Gastrocnemius medialis (tissue), 4 donors: ENCODE measurements at regions not wholly inside any gene's neighbourhood (a gene's known extent, or its start where the extent isn't known, plus 50 kb on each side); places are given as distances from the start of the nearest gene placed in this dataset.

Source experiments
- ATAC-seq, 2 donors: fragments of 150-250 bp; one replicate each; pipeline ENCODE4 v1.9.1; 2016
- DNase-seq, 2 donors: peaks; one replicate each; pipeline ENCODE4 v3.0.0-alpha.2; 2019
- H3K27ac ChIP-seq, 4 donors: fragments of 200-600 bp; sonication (generic); 1 replicate in 1 of 4; 2 replicates in 3 of 4; pipeline ENCODE4 v1.5.1; 2016 to 2018; ENCODE audit warnings: mild to moderate bottlenecking in 2 of 4, moderate library complexity in 1 of 4
- H3K27me3 ChIP-seq, 3 donors: fragments of 200-600 bp; sonication (generic) in 2 of 3; 1 replicate in 1 of 3; 2 replicates in 2 of 3; pipeline versions ENCODE4 v1.5.1 to v1.6.0; 2016 to 2019; ENCODE audit warnings: mild to moderate bottlenecking in 1 of 3, moderate library complexity in 1 of 3
- H3K36me3 ChIP-seq, 2 donors: fragments of 200-600 bp; sonication (generic) in 1 of 2; one replicate each; pipeline ENCODE4 v1.5.1; 2017 to 2018
- H3K4me1 ChIP-seq, 2 donors: fragments of 200-600 bp; sonication (generic) in 1 of 2; one replicate each; pipeline ENCODE4 v1.5.1; 2016 to 2017; ENCODE audit warnings: mild to moderate bottlenecking in 2 of 2
- H3K4me3 ChIP-seq, 4 donors: fragments of 200-600 bp; sonication (generic) in 3 of 4; 1 replicate in 1 of 4; 2 replicates in 3 of 4; pipeline ENCODE4 v1.5.1; 2016 to 2019; ENCODE audit warnings: mild to moderate bottlenecking in 2 of 4
- H3K9me3 ChIP-seq, 3 donors: fragments of 200-600 bp; sonication (generic) in 2 of 3; 1 replicate in 1 of 3; 2 replicates in 2 of 3; pipeline ENCODE4 v1.5.1; 2016 to 2019
- POLR2A ChIP-seq, 2 donors: fragments of 450-650 bp; IDR thresholded peaks; one replicate each; pipeline ENCODE4 v1.6.1; 2017; ENCODE audit warnings: antibody characterized with exemption in 2 of 2, mild to moderate bottlenecking in 2 of 2, moderate library complexity in 2 of 2
- in situ Hi-C, 4 donors: fragments of 200-750 bp; cut with MboI; loops; one replicate each; pipeline versions ENCODE4 v1.15.0 to v1.8.0; 2017; ENCODE audit warnings: low sequenced_read_pairs in 4 of 4
- intact Hi-C: fragments of 100-400 bp; cut with DNase I; formaldehyde crosslinking; loops from one replicate; pipeline ENCODE4 v1.15.1; 2023; ENCODE audit warnings: low total_unique reads
- TF ChIP-seq, protein P1 (sequence below), 5 experiments: fragments of 450-650 bp in 3 of 5; fragments of 200-600 bp in 2 of 5; sonication (generic) in 2 of 5; IDR thresholded peaks in 4 of 5; conservative IDR thresholded peaks in 1 of 5; 1 replicate in 4 of 5; 2 replicates in 1 of 5; pipeline ENCODE4 v1.5.1; 2016 to 2019; ENCODE audit warnings: antibody characterized with exemption in 5 of 5, mild to moderate bottlenecking in 3 of 5, moderate library complexity in 3 of 5

DNA sequence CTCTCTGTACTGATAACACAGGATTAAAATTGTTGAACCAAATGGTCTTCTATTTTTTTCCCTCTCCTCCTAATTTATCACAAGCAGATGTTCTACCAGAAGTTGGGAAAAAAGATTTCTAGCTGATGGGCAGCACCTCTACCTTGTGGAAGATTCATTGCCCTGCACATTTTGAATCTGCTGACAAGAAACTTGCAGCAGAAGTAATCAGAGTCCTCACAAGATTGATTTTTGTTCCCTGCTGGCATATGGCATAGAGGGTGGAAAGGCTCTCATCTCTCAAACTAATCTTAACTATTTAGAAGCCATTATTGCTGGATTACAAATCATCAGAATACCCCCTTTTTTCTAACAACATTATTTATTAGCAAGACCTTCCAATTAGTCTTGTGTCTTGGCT, 148.9 kb upstream of the MEIS2 start:
- no peaks in the 10 kb centered on the region for H3K36me3 ChIP-seq
- no peaks in the 10 kb centered on the region for H3K27me3 ChIP-seq
- no peaks in the 10 kb centered on the region for H3K9me3 ChIP-seq
- TF ChIP-seq, protein P1, sequence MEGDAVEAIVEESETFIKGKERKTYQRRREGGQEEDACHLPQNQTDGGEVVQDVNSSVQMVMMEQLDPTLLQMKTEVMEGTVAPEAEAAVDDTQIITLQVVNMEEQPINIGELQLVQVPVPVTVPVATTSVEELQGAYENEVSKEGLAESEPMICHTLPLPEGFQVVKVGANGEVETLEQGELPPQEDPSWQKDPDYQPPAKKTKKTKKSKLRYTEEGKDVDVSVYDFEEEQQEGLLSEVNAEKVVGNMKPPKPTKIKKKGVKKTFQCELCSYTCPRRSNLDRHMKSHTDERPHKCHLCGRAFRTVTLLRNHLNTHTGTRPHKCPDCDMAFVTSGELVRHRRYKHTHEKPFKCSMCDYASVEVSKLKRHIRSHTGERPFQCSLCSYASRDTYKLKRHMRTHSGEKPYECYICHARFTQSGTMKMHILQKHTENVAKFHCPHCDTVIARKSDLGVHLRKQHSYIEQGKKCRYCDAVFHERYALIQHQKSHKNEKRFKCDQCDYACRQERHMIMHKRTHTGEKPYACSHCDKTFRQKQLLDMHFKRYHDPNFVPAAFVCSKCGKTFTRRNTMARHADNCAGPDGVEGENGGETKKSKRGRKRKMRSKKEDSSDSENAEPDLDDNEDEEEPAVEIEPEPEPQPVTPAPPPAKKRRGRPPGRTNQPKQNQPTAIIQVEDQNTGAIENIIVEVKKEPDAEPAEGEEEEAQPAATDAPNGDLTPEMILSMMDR (IDR thresholded peaks at IDR 0.05 in 4 of 5, conservative IDR thresholded peaks at IDR 0.05 in 1 of 5), result no peak
- no peak for TF ChIP-seq POLR2A (IDR thresholded peaks at IDR 0.05)
- ATAC-seq (no peak), DNase-seq (no peak)
- no peaks in the 10 kb centered on the region for H3K4me1 ChIP-seq
- no peak overlapping the region for H3K4me3 ChIP-seq
- no peak overlapping the region for H3K27ac ChIP-seq
- intact Hi-C loops (no loop called here), in situ Hi-C loops (no loop called here)

DNA sequence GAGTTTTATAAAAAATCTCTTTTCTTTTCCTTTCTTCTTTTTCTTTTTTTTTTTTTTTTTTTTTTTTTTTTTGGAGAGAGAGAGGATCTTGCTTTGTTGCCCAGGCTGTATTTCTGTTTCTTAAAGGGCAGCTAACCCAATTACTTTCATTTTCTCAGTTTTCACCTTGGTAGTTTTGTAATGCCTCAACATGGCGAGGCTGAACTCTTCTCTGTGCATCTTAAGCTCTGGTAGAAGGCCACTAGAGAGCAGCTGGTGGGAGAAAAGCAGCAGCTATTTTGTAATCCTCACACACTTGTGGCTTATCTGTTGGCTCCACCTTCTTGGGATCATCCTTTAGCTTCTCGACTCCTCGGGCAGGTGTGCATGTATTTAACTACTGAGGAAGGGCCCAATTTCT, 152.2 kb upstream of the MEIS2 start:
- in situ Hi-C loops (no loop called here), intact Hi-C loops (no loop called here)

DNA sequence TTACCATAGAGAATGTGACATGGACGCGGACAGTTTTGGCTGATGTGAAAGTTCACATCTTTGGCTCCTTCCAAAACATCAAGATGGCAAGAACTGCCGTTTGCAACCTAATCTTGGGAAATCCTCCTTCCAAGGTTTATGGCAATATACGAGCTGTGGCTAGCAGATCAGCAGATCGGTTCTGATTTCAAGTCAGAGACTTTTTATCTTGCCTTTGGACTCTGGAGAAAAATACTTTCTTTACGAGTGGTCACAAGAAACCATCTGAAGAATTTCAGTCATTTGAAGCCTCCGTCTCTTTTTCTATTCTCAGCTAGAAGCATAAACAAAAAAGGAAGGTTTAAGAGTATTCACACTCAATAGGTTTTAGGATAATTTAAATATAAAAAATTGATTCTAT, 153.5 kb upstream of the MEIS2 start:
- H3K9me3 ChIP-seq, result no peaks in the 10 kb centered on the region
- in situ Hi-C loops, result no loop called here
- DNase-seq, result no peak

More for the DNA sequence above, 152.2 kb upstream of the MEIS2 start:
- Histone ChIP-seq H3K27ac (no peak overlapping the region), H3K4me1 (no peaks in the 10 kb centered on the region), H3K4me3 (no peak overlapping the region), H3K27me3 (no peaks in the 10 kb centered on the region), H3K36me3 (no peaks in the 10 kb centered on the region), H3K9me3 (no peaks in the 10 kb centered on the region)
- ATAC-seq (no peak), DNase-seq (no peak)
- TF ChIP-seq, protein P1 (IDR thresholded peaks at IDR 0.05 in 4 of 5, conservative IDR thresholded peaks at IDR 0.05 in 1 of 5), result no peak
- TF ChIP-seq POLR2A (IDR thresholded peaks at IDR 0.05), result no peak

DNA sequence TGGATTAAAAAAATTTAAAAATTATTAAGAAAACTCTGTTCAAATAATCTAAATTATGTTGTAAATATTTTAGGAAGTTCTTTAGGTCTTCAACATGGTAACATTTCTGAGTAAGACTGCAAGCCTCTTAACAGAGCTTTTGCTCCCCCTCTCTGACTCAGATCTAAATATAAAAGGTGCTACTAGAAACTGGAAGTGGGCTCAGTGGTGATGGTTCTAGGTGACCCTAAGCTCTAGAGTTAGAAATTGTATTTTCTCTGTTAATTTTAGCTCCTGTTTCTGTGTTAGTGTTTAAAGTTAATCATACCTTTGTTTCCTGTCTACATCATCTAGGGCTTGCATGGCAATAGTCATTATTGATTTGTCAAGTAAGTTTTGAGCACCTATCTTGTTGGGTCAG, 159.9 kb upstream of the MEIS2 start:
- Histone ChIP-seq H3K27ac (no peak overlapping the region), H3K4me3 (no peak overlapping the region), H3K27me3 (no peaks in the 10 kb centered on the region), H3K36me3 (no peaks in the 10 kb centered on the region), H3K9me3 (no peaks in the 10 kb centered on the region), H3K4me1 (no peaks in the 10 kb centered on the region)
- ATAC-seq (no peak), DNase-seq (no peak)
- in situ Hi-C loops, result no loop called here
- TF ChIP-seq, protein P1 (IDR thresholded peaks at IDR 0.05 in 4 of 5, conservative IDR thresholded peaks at IDR 0.05 in 1 of 5), result no peak
- no peak for TF ChIP-seq POLR2A (IDR thresholded peaks at IDR 0.05)
- intact Hi-C loops, result no loop called here

More for the DNA sequence above, 153.5 kb upstream of the MEIS2 start:
- ATAC-seq, result no peak
- H3K4me1 ChIP-seq, result no peaks in the 10 kb centered on the region
- intact Hi-C loops, result no loop called here
- H3K36me3 ChIP-seq, result no peaks in the 10 kb centered on the region
- TF ChIP-seq POLR2A (IDR thresholded peaks at IDR 0.05), result no peak
- H3K4me3 ChIP-seq, result no peak overlapping the region
- H3K27me3 ChIP-seq, result no peaks in the 10 kb centered on the region
- no peak overlapping the region for H3K27ac ChIP-seq

DNA sequence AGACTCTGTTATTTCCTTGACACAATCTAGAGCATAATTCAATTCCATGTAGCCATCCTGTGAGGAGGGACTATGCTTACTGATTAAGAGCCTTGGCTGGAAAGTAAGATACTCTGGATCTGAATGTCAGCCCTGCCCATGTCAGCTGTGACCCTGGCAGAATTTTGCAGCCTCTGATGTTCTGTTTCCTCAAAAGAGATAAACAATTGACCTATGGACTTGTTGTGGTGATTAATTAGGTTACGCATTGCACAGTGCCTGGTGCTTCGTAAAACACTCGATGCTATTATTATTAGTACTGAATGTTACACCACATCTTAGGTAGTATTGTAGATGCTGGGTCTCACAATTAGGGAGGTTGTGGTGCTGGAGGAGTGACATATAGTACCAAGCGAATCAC, 161.3 kb upstream of the MEIS2 start:
- Histone ChIP-seq H3K4me1 (no peaks in the 10 kb centered on the region), H3K4me3 (no peak overlapping the region), H3K27ac (no peak overlapping the region), H3K36me3 (no peaks in the 10 kb centered on the region), H3K9me3 (no peaks in the 10 kb centered on the region), H3K27me3 (no peaks in the 10 kb centered on the region)
- TF ChIP-seq, protein P1 (IDR thresholded peaks at IDR 0.05 in 4 of 5, conservative IDR thresholded peaks at IDR 0.05 in 1 of 5), result no peak
- TF ChIP-seq POLR2A (IDR thresholded peaks at IDR 0.05), result no peak
- in situ Hi-C loops (no loop called here), intact Hi-C loops (no loop called here)
- no peak for ATAC-seq
- no peak for DNase-seq
